NCI-H446 (cell line): ENCODE measurements at regions not wholly inside any gene's neighbourhood (a gene's known extent, or its start where the extent isn't known, plus 50 kb on each side); places are given as distances from the start of the nearest gene placed in this dataset.

Source experiments
- DNase-seq, 2 experiments: peaks; one replicate each; lab custom pipeline; 2025; lab: John Stamatoyannopoulos, UW

GRCh38 chr2:2848621-2849333 is 517.7 kb upstream of the MYT1L start:
- peak; percentile 70 to 86 for DNase-seq

- no peak for DNase-seq
Measured at GRCh38 chr2:2848198-2848597, 517.1 kb upstream of the MYT1L start.

- DNase-seq, result peak in 1 of 2 experiments; percentile 78
Measured at GRCh38 chr2:2847209-2847676, 516.2 kb upstream of the MYT1L start.

- DNase-seq, result peak; percentile 92 to 98
Measured at GRCh38 chr2:2846332-2847208, 515.5 kb upstream of the MYT1L start.

- DNase-seq, result peak in 1 of 2 experiments; percentile 78
Measured at GRCh38 chr2:2845806-2846315, 514.8 kb upstream of the MYT1L start.

GRCh38 chr2:2845267-2845666 is 514.2 kb upstream of the MYT1L start:
- no peak for DNase-seq

- DNase-seq, result no peak
Measured at GRCh38 chr2:2843969-2844548, 513.0 kb upstream of the MYT1L start.

- no peak for DNase-seq
Measured at GRCh38 chr2:2842466-2842865, 511.4 kb upstream of the MYT1L start.

GRCh38 chr2:2840681-2841300 is 509.7 kb upstream of the MYT1L start:
- no peak for DNase-seq

- peak; percentile 62 to 88 for DNase-seq
Measured at GRCh38 chr2:2839782-2840531, 508.9 kb upstream of the MYT1L start.

GRCh38 chr2:2839393-2839781 is 508.3 kb upstream of the MYT1L start:
- no peak for DNase-seq

- DNase-seq, result no peak
Measured at GRCh38 chr2:2838548-2838845, 507.4 kb upstream of the MYT1L start.

GRCh38 chr2:2837746-2838547 is 506.9 kb upstream of the MYT1L start:
- no peak for DNase-seq

GRCh38 chr2:2836343-2837070 is 505.4 kb upstream of the MYT1L start:
- DNase-seq, result no peak

- DNase-seq, result no peak
Measured at GRCh38 chr2:2834516-2835254, 503.6 kb upstream of the MYT1L start.

- DNase-seq, result no peak
Measured at GRCh38 chr2:2834105-2834504, 503.0 kb upstream of the MYT1L start.

GRCh38 chr2:2832657-2833056 is 501.6 kb upstream of the MYT1L start:
- DNase-seq, result no peak

- no peak for DNase-seq
Measured at GRCh38 chr2:2831633-2832032, 500.6 kb upstream of the MYT1L start.

- no peak for DNase-seq
Measured at GRCh38 chr2:2830576-2830975, 499.5 kb upstream of the MYT1L start.
